B cell (primary cell): ENCODE measurements at regions not wholly inside any gene's neighbourhood (a gene's known extent, or its start where the extent isn't known, plus 50 kb on each side); places are given as distances from the start of the nearest gene placed in this dataset.

ENCODE experiments used
- ATAC-seq: fragments of 200-7000 bp; cut with Tn5 transposase; one replicate; pipeline ENCODE4 v1.10.0; 2021; ENCODE audit warnings: low read depth, mild to moderate bottlenecking, moderate number of reproducible peaks, moderate library complexity
- CTCF ChIA-PET: fragments of 350-600 bp; sonication (Branson Sonifier 250); formaldehyde crosslinking; loops from one replicate; lab custom pipeline; 2021; ENCODE audit warnings: antibody characterized with exemption, inconsistent platforms; lab: Charles Lee
- POLR2A ChIA-PET: fragments of 350-600 bp; sonication (Branson Sonifier 250); formaldehyde crosslinking; loops from one replicate; lab custom pipeline; 2021; ENCODE audit warnings: antibody characterized with exemption; lab: Charles Lee
- DNase-seq: peaks from one replicate; pipeline ENCODE4 v3.0.0; 2013
- H2AFZ ChIP-seq: 2 replicates; pipeline ENCODE4 v1.6.1; 2012; ENCODE audit warnings: mild to moderate bottlenecking, low read depth, low read length; ENCODE audit not compliant: insufficient read depth, poor library complexity, severe bottlenecking
- H3K27ac ChIP-seq, 2 donors: 1 replicate in 1 of 2; 2 replicates in 1 of 2; pipeline ENCODE4 v1.5.1; 2012 to 2013; ENCODE audit warnings: low read length in 2 of 2, mild to moderate bottlenecking in 2 of 2, moderate library complexity in 1 of 2
- H3K27me3 ChIP-seq, 4 experiments: fragments of 200-600 bp in 1 of 4; sonication (generic) in 1 of 4; replicated peaks in 1 of 4; 1 replicate in 2 of 4; 2 replicates in 2 of 4; pipeline versions ENCODE4 v1.6.1 to v1.7.0; 2013 to 2016; ENCODE audit warnings: low read length in 3 of 4, mild to moderate bottlenecking in 2 of 4, mixed read lengths in 1 of 4, moderate library complexity in 1 of 4; ENCODE audit not compliant: insufficient read depth in 4 of 4, control insufficient read depth in 3 of 4; ENCODE audit errors: control extremely low read depth in 1 of 4
- H3K36me3 ChIP-seq, 2 experiments: replicated peaks in 1 of 2; 1 replicate in 1 of 2; 2 replicates in 1 of 2; pipeline versions ENCODE4 v1.6.1 to v1.7.1; 2013; ENCODE audit warnings: low read length in 1 of 2; ENCODE audit not compliant: insufficient read depth in 2 of 2, control insufficient read depth in 1 of 2; ENCODE audit errors: control extremely low read depth in 1 of 2, extremely low read depth in 1 of 2
- H3K4me1 ChIP-seq, 2 donors: fragments of 200-600 bp in 1 of 2; sonication (generic) in 1 of 2; 1 replicate in 1 of 2; 2 replicates in 1 of 2; pipeline versions ENCODE4 v1.5.1 to v1.6.1; 2013 to 2017; ENCODE audit warnings: low read length in 2 of 2; ENCODE audit not compliant: control insufficient read depth in 2 of 2, insufficient read depth in 2 of 2
- H3K4me2 ChIP-seq: replicated peaks from 2 replicates; pipeline ENCODE3; 2012; ENCODE audit warnings: mild to moderate bottlenecking, low read depth, low read length; ENCODE audit not compliant: poor library complexity, severe bottlenecking
- H3K4me3 ChIP-seq, 5 experiments: fragments of 200-600 bp in 1 of 5; sonication (generic) in 1 of 5; 1 replicate in 3 of 5; 2 replicates in 2 of 5; pipeline versions ENCODE4 v1.5.1 to v1.7.0; 2011 to 2016; ENCODE audit warnings: low read length in 4 of 5, mild to moderate bottlenecking in 4 of 5, low read depth in 2 of 5, control low read depth in 1 of 5, moderate library complexity in 1 of 5; ENCODE audit not compliant: insufficient read depth in 1 of 5; ENCODE audit errors: control extremely low read depth in 1 of 5, extremely low read depth in 1 of 5
- H3K79me2 ChIP-seq: fragments of 200-600 bp; sonication (generic); one replicate; pipeline ENCODE4 v1.6.0; 2016; ENCODE audit warnings: low read length; ENCODE audit not compliant: control insufficient read depth, insufficient read depth
- H3K9ac ChIP-seq: fragments of 200-600 bp; sonication (generic); 2 replicates; pipeline ENCODE4 v1.6.1; 2017; ENCODE audit warnings: mild to moderate bottlenecking, low read length, moderate library complexity
- H3K9me3 ChIP-seq, 3 donors: one replicate each; pipeline versions ENCODE4 v1.6.1 to v1.7.1; 2013; ENCODE audit warnings: low read length in 2 of 3; ENCODE audit not compliant: control insufficient read depth in 2 of 3, insufficient read depth in 1 of 3; ENCODE audit errors: control extremely low read depth in 1 of 3
- H4K20me1 ChIP-seq: 2 replicates; pipeline ENCODE4 v1.6.0; 2012; ENCODE audit warnings: mild to moderate bottlenecking, low read length; ENCODE audit not compliant: insufficient read depth, control insufficient read depth, poor library complexity, severe bottlenecking
- H3K27ac Mint-ChIP-seq: one replicate; pipeline ENCODE4 v1.8.0; 2021; ENCODE audit warnings: mixed read lengths
- H3K27me3 Mint-ChIP-seq: one replicate; pipeline ENCODE4 v1.8.0; 2021; ENCODE audit warnings: mixed read lengths
- H3K4me1 Mint-ChIP-seq: one replicate; pipeline ENCODE4 v1.8.0; 2021; ENCODE audit warnings: mixed read lengths
- H3K4me3 Mint-ChIP-seq: one replicate; pipeline ENCODE4 v1.8.0; 2021; ENCODE audit warnings: mixed read lengths
- H3K9me3 Mint-ChIP-seq: one replicate; pipeline ENCODE4 v1.8.0; 2022; ENCODE audit warnings: mixed read lengths; ENCODE audit not compliant: insufficient read depth
- EZH2 ChIP-seq: IDR thresholded peaks from 2 replicates; pipeline ENCODE4 v1.6.1; 2012; ENCODE audit warnings: borderline replicate concordance, low read depth, mild to moderate bottlenecking, moderate library complexity, low read length; ENCODE audit not compliant: insufficient read depth, poor library complexity, severe bottlenecking
- WGBS: methylation state at CpG from one replicate; pipeline ENCODE4 v1.1.5; 2013; ENCODE audit warnings: missing lambda C conversion rate; ENCODE audit not compliant: insufficient coverage; 5-methylcytosine and 5-hydroxymethylcytosine counted together
- intact Hi-C: fragments of 100-400 bp; cut with micrococcal nuclease; formaldehyde crosslinking; loops from one replicate; pipeline ENCODE4 v1.10.0; 2022
- TF ChIP-seq, protein P1 (sequence below): fragments of 200-600 bp; IDR thresholded peaks from one replicate; pipeline ENCODE4 v1.8.0; 2022; ENCODE audit warnings: antibody characterized with exemption, mild to moderate bottlenecking

GRCh38 chr12:67456431-67456901, 187.3 kb downstream of the CAND1 start:
- peaks cover 6 to 8% of the 10 kb centered on the region in 2 donors for H3K4me1 ChIP-seq
- H3K27me3 ChIP-seq: peaks cover 0 to 2% (median 0%) of the 10 kb centered on the region in 4 experiments
- H3K4me1 Mint-ChIP-seq: peaks cover 15% of the 10 kb centered on the region
- H3K36me3 ChIP-seq: no peaks in the 10 kb centered on the region
- H3K27me3 Mint-ChIP-seq: peaks cover 19% of the 10 kb centered on the region
- no peak overlapping the region for H3K27ac ChIP-seq
- ATAC-seq (no peak), DNase-seq (no peak)
- intact Hi-C loops: loop anchor here (10.0 kb wide), 1 partner anchor 48 kb away; no protein-coding TSS in a partner anchor
- H3K27ac Mint-ChIP-seq: no peak overlapping the region
- H4K20me1 ChIP-seq: no peaks in the 10 kb centered on the region
- no peak overlapping the region for H3K4me3 Mint-ChIP-seq
- WGBS: 9% methylated on average over 3 of the region's 3 CpGs
- H3K9me3 Mint-ChIP-seq: peaks cover 5% of the 10 kb centered on the region
- no peak overlapping the region for H3K4me3 ChIP-seq
- peaks cover 0 to 4% (median 2%) of the 10 kb centered on the region in 3 donors for H3K9me3 ChIP-seq
- H3K79me2 ChIP-seq: no peaks in the 10 kb centered on the region
- no peak overlapping the region for H2AFZ ChIP-seq
- no peak overlapping the region for H3K9ac ChIP-seq
- no peak overlapping the region for H3K4me2 ChIP-seq
- CTCF ChIA-PET: no interaction called here
- no peak for TF ChIP-seq EZH2
- TF ChIP-seq, protein P1, sequence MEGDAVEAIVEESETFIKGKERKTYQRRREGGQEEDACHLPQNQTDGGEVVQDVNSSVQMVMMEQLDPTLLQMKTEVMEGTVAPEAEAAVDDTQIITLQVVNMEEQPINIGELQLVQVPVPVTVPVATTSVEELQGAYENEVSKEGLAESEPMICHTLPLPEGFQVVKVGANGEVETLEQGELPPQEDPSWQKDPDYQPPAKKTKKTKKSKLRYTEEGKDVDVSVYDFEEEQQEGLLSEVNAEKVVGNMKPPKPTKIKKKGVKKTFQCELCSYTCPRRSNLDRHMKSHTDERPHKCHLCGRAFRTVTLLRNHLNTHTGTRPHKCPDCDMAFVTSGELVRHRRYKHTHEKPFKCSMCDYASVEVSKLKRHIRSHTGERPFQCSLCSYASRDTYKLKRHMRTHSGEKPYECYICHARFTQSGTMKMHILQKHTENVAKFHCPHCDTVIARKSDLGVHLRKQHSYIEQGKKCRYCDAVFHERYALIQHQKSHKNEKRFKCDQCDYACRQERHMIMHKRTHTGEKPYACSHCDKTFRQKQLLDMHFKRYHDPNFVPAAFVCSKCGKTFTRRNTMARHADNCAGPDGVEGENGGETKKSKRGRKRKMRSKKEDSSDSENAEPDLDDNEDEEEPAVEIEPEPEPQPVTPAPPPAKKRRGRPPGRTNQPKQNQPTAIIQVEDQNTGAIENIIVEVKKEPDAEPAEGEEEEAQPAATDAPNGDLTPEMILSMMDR: no peak
- POLR2A ChIA-PET: no interaction called here

- no peaks in the 10 kb centered on the region for H3K79me2 ChIP-seq
- H3K27ac ChIP-seq: no peak overlapping the region
- no peaks in the 10 kb centered on the region for H3K36me3 ChIP-seq
- peaks cover 0 to 2% (median 0%) of the 10 kb centered on the region in 4 experiments for H3K27me3 ChIP-seq
- H3K4me2 ChIP-seq: no peak overlapping the region
- no peak overlapping the region for H3K4me3 ChIP-seq
- H4K20me1 ChIP-seq: no peaks in the 10 kb centered on the region
- POLR2A ChIA-PET: no interaction called here
- no peak overlapping the region for H3K9ac ChIP-seq
- intact Hi-C loops: loop anchor here (10.0 kb wide), 1 partner anchor 48 kb away; no protein-coding TSS in a partner anchor
- CTCF ChIA-PET: interaction anchor here (0.7 kb wide), 1 partner anchor 618 kb away, joined by 3 read pairs; no protein-coding TSS in a partner anchor
- no CpG with 5 or more reads among the region's 2 CpGs for WGBS
- Mint-ChIP-seq H3K4me3 (no peak overlapping the region), H3K27ac (no peak overlapping the region), H3K9me3 (peaks cover 5% of the 10 kb centered on the region), H3K27me3 (peaks cover 19% of the 10 kb centered on the region), H3K4me1 (peaks cover 8% of the 10 kb centered on the region)
- ATAC-seq (no peak), DNase-seq (no peak)
- TF ChIP-seq, protein P1: no peak
- no peak for TF ChIP-seq EZH2
- no peak overlapping the region for H2AFZ ChIP-seq
- peaks cover 3% of the 10 kb centered on the region in 2 donors for H3K4me1 ChIP-seq
- peaks cover 0 to 4% (median 2%) of the 10 kb centered on the region in 3 donors for H3K9me3 ChIP-seq
Measured at GRCh38 chr12:67457136-67457535, 188.0 kb downstream of the CAND1 start.
